ENCODE measurements at regions not wholly inside any gene's neighbourhood (a gene's known extent, or its start where the extent isn't known, plus 50 kb on each side); places are given as distances from the start of the nearest gene placed in this dataset.

DNA sequence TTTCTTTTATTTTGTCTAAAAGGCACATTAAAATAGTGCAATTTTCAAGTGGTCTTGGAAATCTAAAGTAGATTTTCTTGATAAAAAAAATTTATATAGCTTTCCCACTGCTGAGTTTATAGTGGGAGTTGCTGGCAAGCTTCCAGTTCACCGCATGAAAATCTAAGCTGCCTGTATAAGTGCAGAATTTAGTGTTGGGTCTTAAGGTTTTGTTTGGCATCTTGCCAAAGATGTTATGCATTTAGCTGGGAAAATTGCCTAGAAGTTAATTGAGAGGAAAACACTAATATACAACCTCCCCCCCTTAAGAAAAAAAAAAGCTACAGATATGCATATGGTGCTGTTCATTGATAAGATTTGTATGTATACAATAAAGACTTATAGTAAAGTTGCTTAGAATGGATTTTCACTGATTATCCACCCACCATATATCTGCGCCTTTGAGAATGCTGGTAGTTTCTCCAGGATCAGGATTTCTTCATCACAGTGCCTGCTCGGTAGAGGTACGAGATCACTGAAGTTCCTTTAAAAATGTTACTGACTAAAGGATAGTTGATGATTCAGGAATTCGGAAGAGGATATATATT lies 803.2 kb upstream of the POU3F3 start:
- no peak overlapping the region for H3K4me3 ChIP-seq (ENCODE audit: low read length)
- H3K27ac ChIP-seq (ENCODE audit: low read depth, low read length): no peak overlapping the region
- no peaks in the 10 kb centered on the region for H3K27me3 ChIP-seq (ENCODE audit: control insufficient read depth, insufficient read depth, low read length)
- H3K4me1 ChIP-seq (ENCODE audit: control insufficient read depth, insufficient read depth, low read length): no peaks in the 10 kb centered on the region
- H3K36me3 ChIP-seq (ENCODE audit: control insufficient read depth, insufficient read depth, low read length): no peaks in the 10 kb centered on the region
- no peak overlapping the region for H3K9ac ChIP-seq (ENCODE audit: low read length)

DNA sequence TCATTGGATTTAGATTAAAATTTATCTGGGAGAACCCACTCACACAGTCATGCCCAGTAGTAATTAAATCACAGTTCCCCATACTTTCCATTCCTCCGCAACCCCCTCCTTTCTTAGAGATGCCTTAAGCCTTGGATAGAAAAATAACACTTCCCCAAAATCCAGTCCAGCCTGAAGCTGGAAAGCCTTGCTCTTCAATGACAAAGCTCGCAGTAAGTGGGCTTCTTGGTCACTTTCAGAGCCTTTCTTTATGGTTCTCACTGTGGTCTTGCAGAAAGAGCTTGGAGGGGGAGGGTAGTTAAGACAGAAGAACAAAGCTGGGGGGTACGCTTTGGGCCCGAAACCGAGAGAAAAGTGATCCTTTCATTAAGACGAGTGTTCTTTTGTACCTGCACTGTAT lies 802.1 kb upstream of the POU3F3 start:
- H3K36me3 ChIP-seq (ENCODE audit: control insufficient read depth, insufficient read depth, low read length): no peaks in the 10 kb centered on the region
- no peaks in the 10 kb centered on the region for H3K4me1 ChIP-seq (ENCODE audit: control insufficient read depth, insufficient read depth, low read length)
- H3K27ac ChIP-seq (ENCODE audit: low read depth, low read length): no peak overlapping the region
- H3K27me3 ChIP-seq (ENCODE audit: control insufficient read depth, insufficient read depth, low read length): no peaks in the 10 kb centered on the region
- no peak overlapping the region for H3K9ac ChIP-seq (ENCODE audit: low read length)
- no peak overlapping the region for H3K4me3 ChIP-seq (ENCODE audit: low read length)

GRCh38 chr2:104052356-104052755 lies 801.6 kb upstream of the POU3F3 start:
- Histone ChIP-seq H3K36me3 (ENCODE audit: control insufficient read depth, insufficient read depth, low read length) (no peaks in the 10 kb centered on the region), H3K9ac (ENCODE audit: low read length) (no peak overlapping the region), H3K27ac (ENCODE audit: low read depth, low read length) (no peak overlapping the region), H3K4me3 (ENCODE audit: low read length) (no peak overlapping the region), H3K4me1 (ENCODE audit: control insufficient read depth, insufficient read depth, low read length) (no peaks in the 10 kb centered on the region), H3K27me3 (ENCODE audit: control insufficient read depth, insufficient read depth, low read length) (no peaks in the 10 kb centered on the region)

GRCh38 chr2:104056451-104056850 lies 797.5 kb upstream of the POU3F3 start:
- Histone ChIP-seq H3K4me1 (ENCODE audit: control insufficient read depth, insufficient read depth, low read length) (no peaks in the 10 kb centered on the region), H3K36me3 (ENCODE audit: control insufficient read depth, insufficient read depth, low read length) (no peaks in the 10 kb centered on the region), H3K27ac (ENCODE audit: low read depth, low read length) (no peak overlapping the region), H3K27me3 (ENCODE audit: control insufficient read depth, insufficient read depth, low read length) (no peaks in the 10 kb centered on the region), H3K9ac (ENCODE audit: low read length) (no peak overlapping the region), H3K4me3 (ENCODE audit: low read length) (no peak overlapping the region)

GRCh38 chr2:104068665-104069064 lies 785.2 kb upstream of the POU3F3 start:
- Histone ChIP-seq H3K27ac (ENCODE audit: low read depth, low read length) (no peak overlapping the region), H3K4me3 (ENCODE audit: low read length) (no peak overlapping the region), H3K36me3 (ENCODE audit: control insufficient read depth, insufficient read depth, low read length) (no peaks in the 10 kb centered on the region), H3K9ac (ENCODE audit: low read length) (no peak overlapping the region), H3K27me3 (ENCODE audit: control insufficient read depth, insufficient read depth, low read length) (no peaks in the 10 kb centered on the region), H3K4me1 (ENCODE audit: control insufficient read depth, insufficient read depth, low read length) (no peaks in the 10 kb centered on the region)

GRCh38 chr2:104077573-104077972 lies 776.3 kb upstream of the POU3F3 start:
- Histone ChIP-seq H3K4me3 (ENCODE audit: low read length) (no peak overlapping the region), H3K27ac (ENCODE audit: low read depth, low read length) (no peak overlapping the region), H3K36me3 (ENCODE audit: control insufficient read depth, insufficient read depth, low read length) (no peaks in the 10 kb centered on the region), H3K27me3 (ENCODE audit: control insufficient read depth, insufficient read depth, low read length) (no peaks in the 10 kb centered on the region), H3K9ac (ENCODE audit: low read length) (no peak overlapping the region), H3K4me1 (ENCODE audit: control insufficient read depth, insufficient read depth, low read length) (no peaks in the 10 kb centered on the region)

DNA sequence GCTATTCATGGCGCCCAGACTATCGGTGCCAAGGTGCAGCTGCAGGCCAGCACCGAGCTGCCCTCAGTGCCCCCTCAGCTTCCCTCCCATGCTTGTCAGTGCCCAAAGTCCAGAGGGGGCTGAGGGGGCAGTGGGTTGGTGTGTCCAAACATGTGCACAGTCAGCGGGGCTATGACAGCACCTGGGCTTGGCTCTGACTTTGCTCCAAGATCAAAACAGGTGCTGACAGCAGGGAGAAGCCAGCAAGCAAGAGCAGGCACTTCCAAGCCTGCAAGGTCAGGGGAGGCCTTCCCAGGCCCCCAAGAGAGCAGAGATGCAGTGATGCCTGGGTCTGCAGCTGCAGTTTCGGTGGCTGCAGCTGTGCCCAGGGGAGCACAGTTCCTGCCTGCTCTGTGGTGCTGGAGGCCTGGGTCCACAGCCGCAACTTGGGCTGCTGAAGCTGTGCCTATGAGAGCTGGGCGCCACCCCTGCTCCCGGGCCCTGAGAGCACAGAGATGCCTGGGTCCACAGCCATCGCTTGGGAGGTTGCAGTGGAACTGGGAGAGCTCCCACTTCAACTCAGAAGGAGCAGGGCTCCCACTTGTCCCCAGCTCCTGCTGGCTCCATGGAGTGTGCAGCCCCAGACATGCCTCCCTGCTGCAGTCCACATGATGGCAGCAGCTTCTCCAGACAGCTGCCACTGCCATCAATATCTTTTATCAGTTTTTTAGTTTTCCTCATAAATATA lies 775.3 kb upstream of the POU3F3 start:
- no peak overlapping the region for H3K27ac ChIP-seq (ENCODE audit: low read depth, low read length)
- no peaks in the 10 kb centered on the region for H3K36me3 ChIP-seq (ENCODE audit: control insufficient read depth, insufficient read depth, low read length)
- H3K4me3 ChIP-seq (ENCODE audit: low read length): no peak overlapping the region
- no peaks in the 10 kb centered on the region for H3K4me1 ChIP-seq (ENCODE audit: control insufficient read depth, insufficient read depth, low read length)
- no peak overlapping the region for H3K9ac ChIP-seq (ENCODE audit: low read length)
- no peaks in the 10 kb centered on the region for H3K27me3 ChIP-seq (ENCODE audit: control insufficient read depth, insufficient read depth, low read length)

DNA sequence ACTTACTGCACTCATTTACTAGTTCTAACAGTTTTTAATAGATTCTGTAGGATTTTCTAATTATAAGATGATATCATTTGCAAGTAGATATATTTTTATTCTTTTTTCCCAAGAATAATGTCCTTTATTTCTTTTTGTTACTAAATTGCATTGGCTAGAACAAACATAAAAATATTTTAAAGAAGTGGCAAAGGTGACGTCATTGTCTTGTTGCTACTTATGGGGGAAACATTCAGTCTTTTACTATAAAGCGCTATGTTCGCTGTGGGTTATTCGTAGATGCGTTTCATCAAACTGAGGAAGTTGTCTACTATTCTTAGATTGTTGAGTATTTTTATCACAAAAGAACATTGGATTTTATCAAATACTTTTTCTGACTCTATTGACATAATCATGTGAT lies 765.2 kb upstream of the POU3F3 start:
- H3K9ac ChIP-seq (ENCODE audit: low read length): no peak overlapping the region
- H3K36me3 ChIP-seq (ENCODE audit: control insufficient read depth, insufficient read depth, low read length): no peaks in the 10 kb centered on the region
- no peak overlapping the region for H3K4me3 ChIP-seq (ENCODE audit: low read length)
- no peaks in the 10 kb centered on the region for H3K27me3 ChIP-seq (ENCODE audit: control insufficient read depth, insufficient read depth, low read length)
- no peak overlapping the region for H3K27ac ChIP-seq (ENCODE audit: low read depth, low read length)
- H3K4me1 ChIP-seq (ENCODE audit: control insufficient read depth, insufficient read depth, low read length): no peaks in the 10 kb centered on the region

- Histone ChIP-seq H3K27ac (ENCODE audit: low read depth, low read length) (no peak overlapping the region), H3K4me1 (ENCODE audit: control insufficient read depth, insufficient read depth, low read length) (no peaks in the 10 kb centered on the region), H3K9ac (ENCODE audit: low read length) (no peak overlapping the region), H3K4me3 (ENCODE audit: low read length) (no peak overlapping the region), H3K36me3 (ENCODE audit: control insufficient read depth, insufficient read depth, low read length) (no peaks in the 10 kb centered on the region), H3K27me3 (ENCODE audit: control insufficient read depth, insufficient read depth, low read length) (no peaks in the 10 kb centered on the region)
These were observed 763.5 kb upstream of the POU3F3 start for GRCh38 chr2:104090407-104090806.

DNA sequence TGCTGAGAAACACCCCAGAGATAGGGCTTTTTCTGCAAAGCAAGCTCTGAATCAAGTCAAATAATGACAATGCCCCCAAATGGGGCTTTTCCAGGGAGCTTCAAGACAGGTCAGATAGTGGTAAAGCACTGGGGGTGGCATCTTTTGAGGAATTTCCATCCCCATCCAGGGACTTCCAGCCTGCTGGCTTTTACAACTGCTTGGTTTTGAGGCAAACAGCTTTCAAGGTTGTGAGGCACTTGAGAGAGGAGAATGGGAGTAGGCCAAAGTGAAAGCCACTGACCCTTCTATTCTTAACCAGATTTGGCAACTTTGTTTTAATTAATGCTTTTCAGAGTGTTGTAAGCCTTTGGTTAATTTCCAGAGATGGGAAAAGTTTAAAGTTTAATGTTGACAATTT lies 762.0 kb upstream of the POU3F3 start:
- no peaks in the 10 kb centered on the region for H3K4me1 ChIP-seq (ENCODE audit: control insufficient read depth, insufficient read depth, low read length)
- no peaks in the 10 kb centered on the region for H3K27me3 ChIP-seq (ENCODE audit: control insufficient read depth, insufficient read depth, low read length)
- H3K36me3 ChIP-seq (ENCODE audit: control insufficient read depth, insufficient read depth, low read length): no peaks in the 10 kb centered on the region
- no peak overlapping the region for H3K9ac ChIP-seq (ENCODE audit: low read length)
- H3K27ac ChIP-seq (ENCODE audit: low read depth, low read length): no peak overlapping the region
- H3K4me3 ChIP-seq (ENCODE audit: low read length): no peak overlapping the region

- Histone ChIP-seq H3K4me1 (ENCODE audit: control insufficient read depth, insufficient read depth, low read length) (no peaks in the 10 kb centered on the region), H3K9ac (ENCODE audit: low read length) (no peak overlapping the region), H3K27me3 (ENCODE audit: control insufficient read depth, insufficient read depth, low read length) (no peaks in the 10 kb centered on the region), H3K36me3 (ENCODE audit: control insufficient read depth, insufficient read depth, low read length) (no peaks in the 10 kb centered on the region), H3K4me3 (ENCODE audit: low read length) (no peak overlapping the region), H3K27ac (ENCODE audit: low read depth, low read length) (no peak overlapping the region)
These were observed 761.0 kb upstream of the POU3F3 start for GRCh38 chr2:104092886-104093285.

DNA sequence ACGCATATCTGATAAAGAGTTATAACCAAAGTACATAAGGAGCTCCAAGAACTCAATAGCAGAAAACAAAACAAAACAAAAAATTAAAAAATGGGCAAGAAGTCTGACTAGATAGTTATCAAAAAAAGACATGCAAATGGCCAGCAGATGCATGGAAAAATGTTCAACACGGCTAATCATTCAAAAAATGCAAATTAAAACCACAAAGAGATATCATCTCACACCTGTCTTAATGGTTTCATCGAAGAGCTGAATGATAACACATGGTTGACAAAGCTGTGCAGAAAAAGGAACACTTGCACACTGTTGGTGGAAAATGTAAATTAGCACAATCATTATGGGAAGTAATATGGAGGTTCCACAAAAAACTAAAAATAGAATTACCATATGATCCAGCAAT lies 751.3 kb upstream of the POU3F3 start:
- H3K36me3 ChIP-seq (ENCODE audit: control insufficient read depth, insufficient read depth, low read length): no peaks in the 10 kb centered on the region
- H3K4me3 ChIP-seq (ENCODE audit: low read length): no peak overlapping the region
- no peaks in the 10 kb centered on the region for H3K4me1 ChIP-seq (ENCODE audit: control insufficient read depth, insufficient read depth, low read length)
- no peak overlapping the region for H3K27ac ChIP-seq (ENCODE audit: low read depth, low read length)
- H3K27me3 ChIP-seq (ENCODE audit: control insufficient read depth, insufficient read depth, low read length): no peaks in the 10 kb centered on the region
- H3K9ac ChIP-seq (ENCODE audit: low read length): no peak overlapping the region

DNA sequence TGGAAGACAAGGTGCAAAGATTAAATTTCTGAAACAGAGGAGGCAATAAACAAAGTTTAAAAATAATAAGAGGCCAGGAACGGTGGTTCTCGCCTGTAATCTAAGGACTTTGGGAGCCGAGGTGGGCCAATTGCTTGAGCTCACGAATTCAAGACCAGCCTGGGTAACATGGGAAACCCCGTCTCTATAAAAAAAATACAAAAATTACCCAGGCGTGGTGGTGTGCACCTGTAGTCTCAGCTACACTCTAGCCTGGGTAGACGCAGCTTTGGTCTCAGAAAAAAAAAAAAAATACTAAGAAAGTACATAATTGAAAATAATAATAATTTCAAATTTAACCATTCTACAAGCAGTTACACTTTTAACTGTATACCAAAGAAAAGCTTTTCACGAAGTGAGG lies 744.6 kb upstream of the POU3F3 start:
- H3K4me3 ChIP-seq (ENCODE audit: low read length): no peak overlapping the region
- H3K27ac ChIP-seq (ENCODE audit: low read depth, low read length): no peak overlapping the region
- H3K36me3 ChIP-seq (ENCODE audit: control insufficient read depth, insufficient read depth, low read length): no peaks in the 10 kb centered on the region
- H3K27me3 ChIP-seq (ENCODE audit: control insufficient read depth, insufficient read depth, low read length): no peaks in the 10 kb centered on the region
- H3K4me1 ChIP-seq (ENCODE audit: control insufficient read depth, insufficient read depth, low read length): no peaks in the 10 kb centered on the region
- no peak overlapping the region for H3K9ac ChIP-seq (ENCODE audit: low read length)
